Occipital lobe (tissue), 1 donor: ENCODE measurements at regions not wholly inside any gene's neighbourhood (a gene's known extent, or its start where the extent isn't known, plus 50 kb on each side); places are given as distances from the start of the nearest gene placed in this dataset.
"Not testable (repeated sequence)": the region's sequence is repeated elsewhere in the genome, so short reads cannot be mapped to it uniquely, and the experiment has no call there.

Experiments used
- DNase-seq: peaks from one replicate; lab custom pipeline; 2025; lab: John Stamatoyannopoulos, UW

- DNase-seq: no peak
Observed at GRCh38 chr17:33936764-33937163, 318.3 kb upstream of the CCL2 start.

- DNase-seq: no peak
Observed at GRCh38 chr17:33939959-33940358, 315.1 kb upstream of the CCL2 start.

- DNase-seq: no peak
Observed at GRCh38 chr17:33940769-33941370, 314.2 kb upstream of the CCL2 start.

- no peak for DNase-seq
Observed at GRCh38 chr17:33941744-33942143, 313.3 kb upstream of the CCL2 start.

- DNase-seq: no peak
Observed at GRCh38 chr17:33942414-33942813, 312.7 kb upstream of the CCL2 start.

GRCh38 chr17:33944412-33944811, 310.7 kb upstream of the CCL2 start:
- no peak for DNase-seq

- DNase-seq: no peak
Observed at GRCh38 chr17:33944826-33945225, 310.3 kb upstream of the CCL2 start.

- no peak for DNase-seq
Observed at GRCh38 chr17:33945646-33946546, 309.2 kb upstream of the CCL2 start.

GRCh38 chr17:33947762-33948161, 307.3 kb upstream of the CCL2 start:
- no peak for DNase-seq

GRCh38 chr17:33948309-33948708, 306.8 kb upstream of the CCL2 start:
- DNase-seq: no peak

- no peak for DNase-seq
Observed at GRCh38 chr17:33949100-33949499, 306.0 kb upstream of the CCL2 start.

- no peak for DNase-seq
Observed at GRCh38 chr17:33950061-33950460, 305.0 kb upstream of the CCL2 start.

- DNase-seq: no peak
Observed at GRCh38 chr17:33952425-33952824, 302.7 kb upstream of the CCL2 start.

- no peak for DNase-seq
Observed at GRCh38 chr17:33954597-33954996, 300.5 kb upstream of the CCL2 start.

GRCh38 chr17:33955461-33955860, 299.6 kb upstream of the CCL2 start:
- no peak for DNase-seq

GRCh38 chr17:33959098-33959497, 296.0 kb upstream of the CCL2 start:
- not testable (repeated sequence) for DNase-seq

GRCh38 chr17:33962857-33963655, 292.0 kb upstream of the CCL2 start:
- no peak for DNase-seq

- no peak for DNase-seq
Observed at GRCh38 chr17:33964344-33964979, 290.6 kb upstream of the CCL2 start.

- no peak for DNase-seq
Observed at GRCh38 chr17:33966410-33967059, 288.6 kb upstream of the CCL2 start.

- no peak for DNase-seq
Observed at GRCh38 chr17:33967608-33968349, 287.3 kb upstream of the CCL2 start.
